Parathyroid adenoma (tissue), 2 donors: ENCODE measurements at regions not wholly inside any gene's neighbourhood (a gene's known extent, or its start where the extent isn't known, plus 50 kb on each side); places are given as distances from the start of the nearest gene placed in this dataset.

ENCODE experiments used
- H2AFZ ChIP-seq: fragments of 300-600 bp; sonication (generic); one replicate; pipeline ENCODE4 v1.7.0; 2017; ENCODE audit warnings: antibody characterized with exemption, mild to moderate bottlenecking
- H3K27ac ChIP-seq: fragments of 300-600 bp; sonication (generic); one replicate; pipeline ENCODE4 v1.7.0; 2017
- H3K27me3 ChIP-seq: fragments of 300-600 bp; sonication (generic); one replicate; pipeline ENCODE4 v1.7.0; 2017; ENCODE audit warnings: low read length; ENCODE audit not compliant: control insufficient read depth, insufficient read depth
- H3K36me3 ChIP-seq: fragments of 300-600 bp; sonication (generic); one replicate; pipeline ENCODE4 v1.7.0; 2017; ENCODE audit warnings: low read length; ENCODE audit not compliant: control insufficient read depth, insufficient read depth
- H3K4me1 ChIP-seq: fragments of 300-600 bp; sonication (generic); one replicate; pipeline ENCODE4 v1.7.0; 2017; ENCODE audit warnings: control low read depth
- H3K4me2 ChIP-seq: fragments of 300-600 bp; sonication (generic); one replicate; pipeline ENCODE4 v1.7.0; 2017; ENCODE audit warnings: low read length
- H3K4me3 ChIP-seq: fragments of 300-600 bp; sonication (generic); one replicate; pipeline ENCODE4 v1.7.0; 2017; ENCODE audit warnings: low read depth, low read length
- H3K79me2 ChIP-seq: fragments of 300-600 bp; sonication (generic); one replicate; pipeline ENCODE4 v1.7.0; 2017; ENCODE audit warnings: control low read depth
- H3K9ac ChIP-seq: fragments of 300-600 bp; sonication (generic); one replicate; pipeline ENCODE4 v1.7.0; 2017; ENCODE audit warnings: mild to moderate bottlenecking
- H3K9me3 ChIP-seq: fragments of 300-600 bp; sonication (generic); one replicate; pipeline ENCODE4 v1.7.0; 2017; ENCODE audit warnings: low read length; ENCODE audit not compliant: control insufficient read depth
- TF ChIP-seq, protein P1 (sequence below): fragments of 300-600 bp; sonication (generic); IDR thresholded peaks from one replicate; pipeline ENCODE4 v1.7.0; 2017; ENCODE audit warnings: antibody characterized with exemption, mild to moderate bottlenecking
- donor health status: primary hyperparathyroidism.

DNA sequence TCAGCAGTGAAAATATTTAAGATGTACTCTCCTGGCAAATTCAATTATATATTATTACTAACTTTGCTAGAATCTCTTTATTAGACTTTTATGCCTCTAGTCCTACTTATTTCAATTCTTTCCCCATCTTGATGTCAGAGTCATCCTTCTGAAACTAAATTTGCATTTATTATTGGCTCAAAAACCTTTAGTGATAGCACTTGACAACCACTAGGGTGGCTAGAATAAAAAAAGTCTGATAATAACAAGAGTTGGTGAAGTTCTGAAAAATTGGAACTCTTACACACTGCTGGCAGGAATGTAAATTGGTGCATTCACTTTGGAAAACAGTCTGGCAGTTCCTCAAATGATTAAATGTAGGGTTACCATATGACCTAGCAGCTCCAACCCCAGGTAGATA, 73.8 kb downstream of the LSMEM1 start:
- TF ChIP-seq, protein P1, sequence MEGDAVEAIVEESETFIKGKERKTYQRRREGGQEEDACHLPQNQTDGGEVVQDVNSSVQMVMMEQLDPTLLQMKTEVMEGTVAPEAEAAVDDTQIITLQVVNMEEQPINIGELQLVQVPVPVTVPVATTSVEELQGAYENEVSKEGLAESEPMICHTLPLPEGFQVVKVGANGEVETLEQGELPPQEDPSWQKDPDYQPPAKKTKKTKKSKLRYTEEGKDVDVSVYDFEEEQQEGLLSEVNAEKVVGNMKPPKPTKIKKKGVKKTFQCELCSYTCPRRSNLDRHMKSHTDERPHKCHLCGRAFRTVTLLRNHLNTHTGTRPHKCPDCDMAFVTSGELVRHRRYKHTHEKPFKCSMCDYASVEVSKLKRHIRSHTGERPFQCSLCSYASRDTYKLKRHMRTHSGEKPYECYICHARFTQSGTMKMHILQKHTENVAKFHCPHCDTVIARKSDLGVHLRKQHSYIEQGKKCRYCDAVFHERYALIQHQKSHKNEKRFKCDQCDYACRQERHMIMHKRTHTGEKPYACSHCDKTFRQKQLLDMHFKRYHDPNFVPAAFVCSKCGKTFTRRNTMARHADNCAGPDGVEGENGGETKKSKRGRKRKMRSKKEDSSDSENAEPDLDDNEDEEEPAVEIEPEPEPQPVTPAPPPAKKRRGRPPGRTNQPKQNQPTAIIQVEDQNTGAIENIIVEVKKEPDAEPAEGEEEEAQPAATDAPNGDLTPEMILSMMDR = no peak
- Histone ChIP-seq H3K4me2 (no peak overlapping the region), H2AFZ (no peak overlapping the region)

DNA sequence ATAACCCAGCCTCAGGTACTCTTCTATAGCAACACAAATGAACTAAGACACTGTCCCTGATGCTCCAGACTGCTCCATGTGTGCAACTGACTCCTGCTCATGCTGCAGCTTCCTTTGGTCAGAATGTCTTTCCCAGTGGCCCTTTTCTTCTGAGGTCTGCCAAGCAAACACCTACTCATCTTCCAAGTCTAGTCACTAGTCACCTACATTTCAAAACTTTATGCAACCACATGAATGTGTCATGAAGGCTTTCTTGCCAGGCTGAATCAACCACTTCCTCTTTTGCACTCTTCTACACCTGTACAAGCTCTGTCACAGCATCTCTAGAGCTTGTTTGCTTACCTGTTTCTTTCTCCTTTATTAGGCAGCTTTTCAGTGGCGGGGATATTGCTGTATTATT, 75.8 kb downstream of the LSMEM1 start:
- no peaks in the 10 kb centered on the region for H3K36me3 ChIP-seq
- no peaks in the 10 kb centered on the region for H3K79me2 ChIP-seq
- H2AFZ ChIP-seq = no peak overlapping the region
- no peak overlapping the region for H3K4me3 ChIP-seq
- no peaks in the 10 kb centered on the region for H3K4me1 ChIP-seq
- no peak overlapping the region for H3K9ac ChIP-seq
- no peak overlapping the region for H3K27ac ChIP-seq
- no peaks in the 10 kb centered on the region for H3K27me3 ChIP-seq
- H3K9me3 ChIP-seq = no peaks in the 10 kb centered on the region
- TF ChIP-seq, protein P1 = no peak
- H3K4me2 ChIP-seq = no peak overlapping the region

More for the DNA sequence above, 73.8 kb downstream of the LSMEM1 start:
- H3K36me3 ChIP-seq = no peaks in the 10 kb centered on the region
- H3K9ac ChIP-seq = no peak overlapping the region
- no peaks in the 10 kb centered on the region for H3K9me3 ChIP-seq
- H3K4me1 ChIP-seq = no peaks in the 10 kb centered on the region
- H3K79me2 ChIP-seq = no peaks in the 10 kb centered on the region
- no peaks in the 10 kb centered on the region for H3K27me3 ChIP-seq
- H3K4me3 ChIP-seq = no peak overlapping the region
- no peak overlapping the region for H3K27ac ChIP-seq

DNA sequence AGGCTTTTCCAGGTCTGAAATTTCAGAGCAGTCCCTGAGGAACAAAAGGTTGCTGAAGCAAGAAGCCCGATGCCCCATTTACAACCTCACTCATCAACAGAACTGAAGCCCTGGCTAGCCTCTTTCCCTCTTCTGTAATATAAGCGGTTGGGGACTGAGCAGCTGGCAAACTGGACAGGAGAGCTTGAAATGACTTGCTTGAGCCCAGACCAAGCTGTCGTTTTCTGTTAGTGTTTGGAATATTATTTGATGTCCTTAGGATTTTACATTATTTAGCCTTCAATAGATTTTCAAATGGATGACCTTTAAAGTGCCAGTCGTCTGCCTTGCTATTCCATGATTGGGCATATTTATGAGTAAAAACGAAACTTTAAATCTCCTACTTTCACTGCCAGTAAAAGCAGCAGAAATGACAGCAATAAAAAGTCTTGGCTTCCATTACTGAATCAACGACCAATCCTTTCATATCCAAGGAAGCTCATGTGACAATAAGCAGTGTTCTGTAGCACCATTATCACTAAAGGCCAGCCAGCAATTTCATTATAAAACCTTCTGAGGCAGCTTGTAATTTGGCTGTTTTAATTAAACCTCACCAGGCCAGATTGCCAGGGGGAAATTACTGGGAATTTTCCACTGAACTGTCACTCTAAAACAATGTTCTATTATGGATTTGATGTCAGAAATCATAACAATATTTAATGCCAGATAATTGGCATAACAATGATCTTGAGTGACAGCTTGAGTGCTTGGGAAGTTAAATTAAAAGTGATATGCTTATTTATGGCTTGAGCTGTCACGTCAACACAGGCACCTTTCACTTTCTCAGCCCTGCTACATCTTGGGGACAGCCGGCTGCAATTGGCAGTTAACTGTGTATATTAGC, 85.9 kb downstream of the LSMEM1 start:
- Histone ChIP-seq H3K4me3 (no peak overlapping the region), H3K9me3 (no peaks in the 10 kb centered on the region), H3K27ac (no peak overlapping the region), H3K36me3 (no peaks in the 10 kb centered on the region), H3K4me1 (no peaks in the 10 kb centered on the region), H3K79me2 (no peaks in the 10 kb centered on the region), H3K4me2 (no peak overlapping the region), H3K9ac (no peak overlapping the region), H3K27me3 (no peaks in the 10 kb centered on the region), H2AFZ (no peak overlapping the region)
- TF ChIP-seq, protein P1 = no peak

DNA sequence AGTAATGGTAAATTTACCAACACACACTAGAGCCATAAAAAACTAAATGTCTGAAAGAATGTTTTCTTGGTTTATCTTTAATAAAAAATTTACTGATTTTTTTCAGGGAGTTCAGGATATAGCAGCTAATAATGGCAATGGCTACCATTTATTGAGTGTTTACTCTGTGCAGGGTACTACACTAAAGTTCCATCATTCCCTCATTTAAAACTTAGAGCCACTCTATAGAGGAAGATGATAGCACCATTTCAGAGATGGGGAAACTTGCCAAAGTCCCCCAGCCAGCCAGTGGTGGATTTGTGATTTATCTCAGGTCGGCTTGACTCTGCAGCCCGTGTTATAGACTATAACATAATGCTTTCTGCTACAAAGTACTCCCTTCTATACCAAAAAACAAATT, 86.6 kb downstream of the LSMEM1 start:
- no peak overlapping the region for H3K9ac ChIP-seq
- no peaks in the 10 kb centered on the region for H3K9me3 ChIP-seq
- H3K4me1 ChIP-seq = peaks cover 7% of the 10 kb centered on the region
- no peaks in the 10 kb centered on the region for H3K36me3 ChIP-seq
- no peak overlapping the region for H3K4me2 ChIP-seq
- no peak overlapping the region for H3K27ac ChIP-seq
- H2AFZ ChIP-seq = no peak overlapping the region
- H3K27me3 ChIP-seq = no peaks in the 10 kb centered on the region
- H3K79me2 ChIP-seq = no peaks in the 10 kb centered on the region
- no peak overlapping the region for H3K4me3 ChIP-seq
- TF ChIP-seq, protein P1 = no peak
